ENCODE measurements at regions not wholly inside any gene's neighbourhood (a gene's known extent, or its start where the extent isn't known, plus 50 kb on each side); places are given as distances from the start of the nearest gene placed in this dataset.
"Not testable (repeated sequence)": the region's sequence is repeated elsewhere in the genome, so short reads cannot be mapped to it uniquely, and the experiment has no call there.

- DNase-seq (peak; percentile 75 to 93), ATAC-seq (ENCODE audit: low FRiP score in 2 of 2) (peak; percentile 95 to 100)
- not testable (repeated sequence) for H3K9me3 ChIP-seq, H3K36me3 ChIP-seq, H3K27me3 ChIP-seq, H3K4me1 ChIP-seq
- WGBS, 2 donors: 5 to 9% methylated on average over 27 to 36 of the region's 71 CpGs
- peak overlapping the region; percentile 28 to 89 (median 64) for H3K4me3 ChIP-seq
- peak overlapping the region in 3 of 4 donors; percentile 69 to 84 (median 82) for H3K27ac ChIP-seq
- TF ChIP-seq POLR2AphosphoS5 (IDR thresholded peaks at IDR 0.05) (peak in 1 of 2 donors; percentile 80), EP300 (IDR thresholded peaks at IDR 0.05) (peak in 1 of 4 donors; percentile 20), CTCF (IDR thresholded peaks at IDR 0.05) (peak in 4 of 6 experiments; percentile 52 to 72 (median 64)), POLR2A (IDR thresholded peaks at IDR 0.05) (peak in 1 of 4 donors; percentile 55)
Measured at GRCh38 chr20:28602403-28603217, 2654.9 kb upstream of the DEFB115 start.

GRCh38 chr20:28603218-28603577 lies 2654.3 kb upstream of the DEFB115 start:
- not testable (repeated sequence) for H3K27me3 ChIP-seq; ATAC-seq (ENCODE audit: low FRiP score in 2 of 2); H3K9me3 ChIP-seq; H3K4me1 ChIP-seq; DNase-seq; H3K36me3 ChIP-seq
- H3K4me3 ChIP-seq: peak overlapping the region in 3 of 4 donors; percentile 55 to 89 (median 72)
- 67 to 71% methylated on average over 17 of the region's 17 CpGs for WGBS, 2 donors
- H3K27ac ChIP-seq: peak overlapping the region in 3 of 4 donors; percentile 69 to 84 (median 82)

- Histone ChIP-seq H3K9me3 (peaks cover 5 to 25% (median 9%) of the 10 kb centered on the region in 4 donors), H3K27ac (no peak overlapping the region), H3K4me1 (no peaks in the 10 kb centered on the region), H3K36me3 (no peaks in the 10 kb centered on the region), H3K4me3 (no peak overlapping the region), H3K27me3 (no peaks in the 10 kb centered on the region)
- no peak for ATAC-seq (ENCODE audit: low FRiP score in 2 of 2)
- no peak for TF ChIP-seq CTCF (IDR thresholded peaks at IDR 0.05)
- TF ChIP-seq POLR2AphosphoS5 (IDR thresholded peaks at IDR 0.05): no peak
- TF ChIP-seq EP300 (IDR thresholded peaks at IDR 0.05): no peak
- no peak for TF ChIP-seq POLR2A (IDR thresholded peaks at IDR 0.05)
- WGBS, 2 donors: 43 to 49% methylated on average over 1 of the region's 1 CpG
- DNase-seq: no peak
Measured at GRCh38 chr20:28616354-28616753, 2641.1 kb upstream of the DEFB115 start.

- H3K9me3 ChIP-seq: peaks cover 0 to 25% (median 7%) of the 10 kb centered on the region in 4 donors
Measured at GRCh38 chr20:28619956-28620651, 2637.4 kb upstream of the DEFB115 start.

GRCh38 chr20:28625112-28625511 lies 2632.4 kb upstream of the DEFB115 start:
- not testable (repeated sequence) for H3K36me3 ChIP-seq; H3K4me3 ChIP-seq; ATAC-seq (ENCODE audit: low FRiP score in 2 of 2); H3K27me3 ChIP-seq; H3K9me3 ChIP-seq; H3K27ac ChIP-seq; DNase-seq; H3K4me1 ChIP-seq
- 46 to 47% methylated on average over 2 of the region's 2 CpGs for WGBS, 2 donors

More at GRCh38 chr20:28619956-28620651, 2637.4 kb upstream of the DEFB115 start:
- not testable (repeated sequence) for H3K4me1 ChIP-seq; H3K27ac ChIP-seq; ATAC-seq (ENCODE audit: low FRiP score in 2 of 2); H3K27me3 ChIP-seq; H3K36me3 ChIP-seq; H3K4me3 ChIP-seq
- DNase-seq: peak in 1 of 2 donors; percentile 79
- WGBS, 2 donors: 79 to 81% methylated on average over 16 to 20 of the region's 20 CpGs

- not testable (repeated sequence) for DNase-seq; H3K4me1 ChIP-seq; H3K36me3 ChIP-seq; H3K27me3 ChIP-seq; ATAC-seq (ENCODE audit: low FRiP score in 2 of 2); H3K9me3 ChIP-seq; H3K4me3 ChIP-seq; H3K27ac ChIP-seq
- WGBS, 2 donors: 57 to 61% methylated on average over 2 of the region's 2 CpGs
Measured at GRCh38 chr20:28640831-28641230, 2616.6 kb upstream of the DEFB115 start.

Data from upper lobe of left lung (tissue), 6 donors.